CD4-positive, alpha-beta T cell treated with Interleukin-15 for 4 hours (primary cell): ENCODE measurements at regions not wholly inside any gene's neighbourhood (a gene's known extent, or its start where the extent isn't known, plus 50 kb on each side); places are given as distances from the start of the nearest gene placed in this dataset.
A peak's percentile ranks its signal among the peaks of the same experiment; 100 is the strongest.
"Not testable (repeated sequence)": the region's sequence is repeated elsewhere in the genome, so short reads cannot be mapped to it uniquely, and the experiment has no call there.

ENCODE experiments used
- DNase-seq: peaks from one replicate; pipeline ENCODE4 v3.0.0-alpha.2; 2020; ENCODE audit warnings: low spot score

GRCh38 chrX:42832764-42833549 lies 55.0 kb upstream of the PPP1R2C start:
- no peak for DNase-seq

GRCh38 chrX:42833550-42833940 lies 55.6 kb upstream of the PPP1R2C start:
- DNase-seq, result not testable (repeated sequence)

GRCh38 chrX:42837101-42837726 lies 59.3 kb upstream of the PPP1R2C start:
- DNase-seq, result no peak

GRCh38 chrX:42837747-42838146 lies 59.8 kb upstream of the PPP1R2C start:
- no peak for DNase-seq

- DNase-seq, result no peak
Measured at GRCh38 chrX:42839632-42840031, 61.7 kb upstream of the PPP1R2C start.

GRCh38 chrX:42846741-42847140 lies 68.8 kb upstream of the PPP1R2C start:
- DNase-seq, result no peak

- no peak for DNase-seq
Measured at GRCh38 chrX:42855259-42855658, 77.3 kb upstream of the PPP1R2C start.

- no peak for DNase-seq
Measured at GRCh38 chrX:42857766-42858165, 79.8 kb upstream of the PPP1R2C start.

GRCh38 chrX:42869011-42869410 lies 91.0 kb upstream of the PPP1R2C start:
- peak; percentile 0 for DNase-seq

- DNase-seq, result peak; percentile 12
Measured at GRCh38 chrX:42869659-42870476, 91.9 kb upstream of the PPP1R2C start.

GRCh38 chrX:42886519-42886918 lies 108.6 kb upstream of the PPP1R2C start:
- DNase-seq, result no peak

- no peak for DNase-seq
Measured at GRCh38 chrX:42900947-42901346, 123.0 kb upstream of the PPP1R2C start.

GRCh38 chrX:42902513-42902912 lies 124.5 kb upstream of the PPP1R2C start:
- no peak for DNase-seq

- DNase-seq, result no peak
Measured at GRCh38 chrX:42920752-42921151, 142.8 kb upstream of the PPP1R2C start.

- DNase-seq, result no peak
Measured at GRCh38 chrX:42930071-42930470, 152.1 kb upstream of the PPP1R2C start.

GRCh38 chrX:42930951-42931350 lies 153.0 kb upstream of the PPP1R2C start:
- DNase-seq, result no peak

GRCh38 chrX:42933187-42933586 lies 155.2 kb upstream of the PPP1R2C start:
- no peak for DNase-seq

- DNase-seq, result peak; percentile 19
Measured at GRCh38 chrX:42934020-42934726, 156.2 kb upstream of the PPP1R2C start.

GRCh38 chrX:42941671-42942070 lies 163.7 kb upstream of the PPP1R2C start:
- DNase-seq, result no peak

- peak; percentile 60 for DNase-seq
Measured at GRCh38 chrX:42943051-42943974, 165.3 kb upstream of the PPP1R2C start.

- peak; percentile 41 for DNase-seq
Measured at GRCh38 chrX:42944381-42944998, 166.5 kb upstream of the PPP1R2C start.
